C1 segment of cervical spinal cord (tissue), 14 donors: ENCODE measurements at regions not wholly inside any gene's neighbourhood (a gene's known extent, or its start where the extent isn't known, plus 50 kb on each side); places are given as distances from the start of the nearest gene placed in this dataset.

ENCODE experiments used
- DNase-seq, 14 donors: peaks; one replicate each; lab custom pipeline; 2025; lab: John Stamatoyannopoulos, UW

- no peak for DNase-seq
These were observed 1474.2 kb upstream of the CELF4 start for GRCh38 chr18:39039813-39040212.

DNA sequence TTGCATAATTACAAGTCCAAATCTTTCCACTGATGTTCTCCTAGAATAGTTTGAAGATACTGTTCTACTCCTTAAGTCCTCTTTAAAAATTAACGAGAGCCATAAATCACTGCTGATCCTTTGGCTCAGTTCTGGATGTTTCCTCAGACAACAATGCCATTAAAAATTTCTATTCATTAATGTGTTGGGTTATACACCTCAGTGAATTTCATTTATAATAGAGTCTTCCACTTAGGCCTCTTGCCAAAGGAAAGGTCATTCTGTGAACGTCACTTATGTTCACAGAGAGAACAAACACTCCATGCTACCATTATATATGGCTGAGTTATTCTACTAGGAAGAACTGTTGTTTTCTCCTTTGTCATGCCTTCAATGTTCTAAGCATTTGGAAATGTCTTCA is 1472.3 kb upstream of the CELF4 start:
- no peak for DNase-seq

- DNase-seq: no peak
These were observed 1467.7 kb upstream of the CELF4 start for GRCh38 chr18:39033312-39033711.

DNA sequence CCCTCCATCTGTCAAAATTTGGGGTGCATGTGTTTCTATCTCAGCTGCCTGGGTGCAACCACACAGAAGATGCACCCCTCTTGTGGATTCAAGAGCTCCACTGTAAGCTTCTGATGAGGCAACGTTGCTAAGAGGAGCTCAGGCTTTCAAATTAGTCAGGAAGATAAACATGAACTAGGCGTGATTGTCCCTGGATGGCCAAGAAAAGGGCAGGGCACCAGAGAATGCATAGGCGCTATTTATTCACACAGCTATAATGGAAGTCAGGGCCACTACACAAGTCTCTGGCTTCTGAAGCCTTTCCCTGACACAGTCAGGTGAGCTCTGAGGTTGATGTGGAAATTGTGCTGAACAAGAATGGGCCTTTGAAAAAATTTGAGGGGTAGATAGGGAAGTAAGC is 1466.0 kb upstream of the CELF4 start:
- no peak for DNase-seq

DNA sequence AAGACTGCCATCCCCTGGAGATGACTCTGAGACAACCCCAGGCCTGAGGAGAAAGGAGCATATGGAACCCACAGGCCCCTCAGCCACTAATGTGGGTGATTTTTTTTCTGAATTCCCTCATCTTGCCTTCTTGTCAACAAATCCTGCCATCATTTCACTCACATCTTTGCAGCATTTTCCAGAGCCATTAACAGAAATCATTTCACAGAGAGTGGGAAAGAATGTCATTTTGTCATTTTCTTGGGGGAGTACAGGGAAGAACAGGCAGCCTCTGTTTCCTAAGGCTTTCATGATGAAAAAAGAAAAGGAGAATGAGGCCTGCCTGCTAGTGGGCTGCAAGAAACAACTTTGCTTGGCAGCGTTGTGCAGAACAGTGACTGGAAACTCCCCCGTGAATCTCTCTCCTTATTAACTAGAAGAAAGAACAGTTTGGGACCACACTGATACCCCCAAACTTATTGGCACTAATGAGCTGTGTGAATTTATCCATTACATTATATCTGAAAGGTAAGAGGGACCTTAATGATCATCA is 1464.6 kb upstream of the CELF4 start:
- DNase-seq: no peak

GRCh38 chr18:39025531-39025930 is 1459.9 kb upstream of the CELF4 start:
- DNase-seq: no peak

DNA sequence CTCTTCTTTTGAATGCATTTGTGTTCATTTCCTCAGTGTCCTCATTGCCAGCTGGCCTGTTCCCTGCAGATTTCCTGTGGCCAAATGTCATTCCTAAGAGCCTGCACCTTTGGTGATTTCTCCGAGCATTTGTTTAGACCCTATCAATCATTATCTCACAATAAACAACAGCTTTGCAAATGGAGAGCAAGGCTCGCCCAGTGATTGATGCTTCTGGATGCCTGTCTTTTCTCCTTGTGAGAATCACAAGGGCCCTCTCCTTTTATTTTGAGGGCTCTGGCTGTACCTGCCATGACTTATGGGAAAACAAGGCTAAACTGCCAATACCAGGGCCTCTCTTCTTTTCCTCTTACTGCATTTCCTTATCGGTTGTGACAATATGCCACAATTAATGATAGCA is 1454.4 kb upstream of the CELF4 start:
- DNase-seq: no peak

DNA sequence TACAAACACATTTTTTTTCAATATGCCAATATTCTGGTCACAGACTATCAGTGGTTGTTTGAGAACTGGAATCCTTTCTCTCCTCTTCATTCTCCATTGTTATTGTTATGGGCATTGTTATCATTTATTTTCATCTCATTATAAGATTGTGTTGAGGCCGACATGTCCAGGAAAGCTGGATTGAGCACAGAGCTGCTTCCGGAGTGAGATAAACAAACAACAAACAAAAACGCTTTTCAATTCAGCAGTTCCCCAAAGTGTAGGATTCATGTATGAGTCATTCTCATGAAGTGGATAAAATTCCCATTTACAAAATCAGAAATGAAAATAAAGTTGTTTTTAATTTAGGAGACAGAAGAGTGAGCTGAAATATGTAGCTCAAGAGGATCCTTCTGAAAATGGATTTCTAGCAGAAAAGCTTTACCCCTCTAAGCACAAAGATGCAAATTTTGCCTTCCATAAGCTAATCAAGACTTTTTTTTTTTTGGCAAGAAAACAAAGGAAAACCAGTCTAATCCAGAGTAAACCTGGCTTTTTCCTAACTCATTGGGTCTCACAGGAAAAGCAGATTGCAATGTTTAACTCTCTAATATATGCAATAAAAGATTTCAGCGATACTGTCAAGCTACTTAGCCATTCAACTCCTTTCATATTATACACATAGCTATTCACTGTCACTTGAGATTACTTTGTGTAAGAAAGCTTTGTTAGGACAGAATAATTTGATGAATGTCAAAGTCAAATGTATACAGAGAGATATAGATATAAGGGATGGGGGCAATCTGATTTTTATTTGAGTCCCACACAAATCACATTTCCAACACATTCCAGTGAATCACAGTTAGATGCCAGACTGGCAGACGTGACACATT is 1441.7 kb upstream of the CELF4 start:
- DNase-seq: no peak

- no peak for DNase-seq
These were observed 1430.5 kb upstream of the CELF4 start for GRCh38 chr18:38996056-38996455.

GRCh38 chr18:38993342-38993741 is 1427.7 kb upstream of the CELF4 start:
- DNase-seq: no peak

GRCh38 chr18:38984968-38985367 is 1419.4 kb upstream of the CELF4 start:
- DNase-seq: no peak

DNA sequence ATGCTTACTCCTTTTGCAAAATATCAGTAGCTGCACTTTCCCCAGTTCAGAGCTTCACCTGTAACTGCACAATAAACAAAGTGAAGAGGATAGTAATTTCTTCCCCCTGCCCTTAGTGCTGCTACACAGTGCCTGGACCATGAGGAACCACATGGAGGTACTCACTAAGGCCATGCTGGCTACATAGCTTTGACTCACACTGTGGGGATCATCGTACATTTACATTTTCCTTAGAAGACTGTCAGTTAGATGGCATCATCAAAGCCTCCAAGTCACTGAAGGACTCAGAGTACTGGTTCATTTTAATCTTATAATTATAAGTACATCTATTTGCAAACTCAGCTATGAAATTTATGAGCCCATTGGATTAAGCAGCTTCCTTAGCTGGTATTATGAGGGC is 1416.5 kb upstream of the CELF4 start:
- no peak for DNase-seq

DNA sequence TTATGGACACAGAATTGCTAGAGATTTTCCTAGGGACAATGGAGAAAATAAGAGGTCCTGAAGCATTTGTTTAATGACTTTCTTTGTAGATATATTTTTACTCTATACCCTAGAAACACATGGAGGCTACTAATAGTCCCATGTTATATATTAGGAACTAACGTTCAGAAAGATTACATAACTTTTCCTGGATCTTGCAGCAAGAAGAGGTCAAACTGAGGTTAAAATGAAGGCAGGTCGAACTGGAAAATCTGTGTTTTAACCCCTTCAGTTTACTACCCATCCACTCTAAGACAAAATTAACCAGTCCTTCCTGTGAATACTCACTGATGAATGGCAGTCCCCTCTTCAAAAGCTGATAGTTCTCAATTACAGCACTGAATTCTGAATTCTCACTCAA is 1415.8 kb upstream of the CELF4 start:
- DNase-seq: no peak

DNA sequence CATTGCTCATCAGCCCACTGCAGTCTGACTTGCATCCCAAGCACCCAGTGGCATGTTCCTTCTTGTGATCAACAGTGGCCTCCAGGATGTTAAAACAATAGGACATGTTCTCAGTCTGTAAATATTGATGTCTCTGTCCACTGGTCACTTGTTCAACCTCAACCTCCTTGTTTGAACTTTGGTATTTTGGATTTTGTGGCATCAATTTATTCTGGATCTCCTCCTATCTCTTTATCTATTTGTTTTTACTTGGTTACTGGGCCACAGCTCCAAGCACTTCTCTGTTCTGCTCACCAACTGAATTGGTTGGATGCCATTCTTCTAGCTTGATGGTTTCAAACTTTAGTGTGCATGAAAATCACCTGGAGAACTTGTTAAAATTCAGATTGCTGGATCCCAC is 1414.8 kb upstream of the CELF4 start:
- no peak for DNase-seq

- no peak for DNase-seq
These were observed 1407.0 kb upstream of the CELF4 start for GRCh38 chr18:38972571-38972970.

GRCh38 chr18:38971881-38972280 is 1406.3 kb upstream of the CELF4 start:
- no peak for DNase-seq

DNA sequence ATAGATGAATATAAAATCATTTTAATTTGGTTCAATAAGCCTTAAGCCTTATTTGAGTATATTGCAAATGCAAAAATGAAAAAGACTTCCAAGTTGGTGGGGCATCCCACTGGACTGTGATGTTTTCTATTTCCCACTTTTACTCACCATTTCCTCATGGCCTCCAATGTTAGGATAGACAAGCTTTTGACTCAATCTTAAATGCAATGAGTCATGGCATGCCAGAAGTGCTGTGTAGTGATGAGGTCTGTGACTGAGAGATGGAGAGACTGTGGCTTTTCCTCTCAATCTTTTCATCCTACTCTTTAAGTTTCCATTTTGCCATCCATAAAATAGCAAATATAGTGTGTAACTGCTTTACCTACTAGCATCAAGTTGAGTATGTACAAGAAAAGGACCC is 1401.2 kb upstream of the CELF4 start:
- DNase-seq: no peak

DNA sequence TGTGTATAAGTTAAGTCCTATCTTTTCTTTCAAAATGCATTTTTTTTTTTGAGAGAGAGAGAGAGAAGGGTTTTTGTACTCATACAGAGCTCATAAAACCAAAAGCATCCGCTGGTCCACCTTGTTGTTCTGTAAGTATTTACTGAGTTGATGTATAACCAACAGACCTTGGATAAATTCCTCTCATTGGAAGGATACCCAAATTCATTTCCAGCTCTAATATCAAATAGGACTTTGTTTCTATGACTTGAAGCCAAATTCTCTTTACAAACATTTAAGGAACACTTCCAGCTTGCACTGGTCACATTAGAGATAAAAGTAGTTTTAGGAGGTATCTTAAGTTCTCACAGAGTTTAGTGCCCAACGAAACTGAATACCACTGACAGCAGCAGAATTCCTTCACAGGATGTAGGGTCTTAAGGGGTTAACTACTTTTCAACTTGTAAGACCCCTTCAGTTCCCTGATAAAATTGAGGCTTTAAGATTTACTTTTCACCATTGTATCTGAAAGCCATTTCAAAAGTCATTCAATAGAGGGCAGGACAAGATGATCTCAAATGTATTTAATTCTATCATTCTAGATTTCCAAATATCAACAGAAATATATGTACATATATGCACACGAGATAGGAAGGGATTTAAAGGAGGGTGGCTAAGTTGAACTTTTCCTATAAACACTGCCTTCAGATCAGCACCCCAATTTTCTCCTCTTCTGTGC is 1398.5 kb upstream of the CELF4 start:
- DNase-seq: no peak

- no peak for DNase-seq
These were observed 1396.3 kb upstream of the CELF4 start for GRCh38 chr18:38961880-38962279.

GRCh38 chr18:38957736-38958135 is 1392.1 kb upstream of the CELF4 start:
- no peak for DNase-seq

DNA sequence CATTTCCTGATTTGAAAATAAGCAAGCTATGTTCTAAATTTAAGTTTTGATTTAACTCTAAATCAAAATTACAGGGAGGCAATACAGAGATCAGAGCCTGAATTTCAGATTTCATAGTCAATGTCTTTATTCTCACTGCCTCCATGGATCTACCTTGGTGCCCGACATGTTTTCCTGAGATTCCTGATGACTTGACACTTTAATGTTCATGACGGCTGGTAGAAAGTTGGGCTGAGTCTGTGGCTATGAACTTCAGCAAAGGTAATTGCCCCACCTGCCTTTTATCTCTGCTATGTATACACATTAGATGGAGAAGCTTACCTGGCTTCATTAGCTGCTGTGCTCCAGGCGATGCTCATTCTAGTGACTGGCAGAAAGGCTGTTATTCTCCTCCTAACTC is 1390.5 kb upstream of the CELF4 start:
- DNase-seq: no peak

DNA sequence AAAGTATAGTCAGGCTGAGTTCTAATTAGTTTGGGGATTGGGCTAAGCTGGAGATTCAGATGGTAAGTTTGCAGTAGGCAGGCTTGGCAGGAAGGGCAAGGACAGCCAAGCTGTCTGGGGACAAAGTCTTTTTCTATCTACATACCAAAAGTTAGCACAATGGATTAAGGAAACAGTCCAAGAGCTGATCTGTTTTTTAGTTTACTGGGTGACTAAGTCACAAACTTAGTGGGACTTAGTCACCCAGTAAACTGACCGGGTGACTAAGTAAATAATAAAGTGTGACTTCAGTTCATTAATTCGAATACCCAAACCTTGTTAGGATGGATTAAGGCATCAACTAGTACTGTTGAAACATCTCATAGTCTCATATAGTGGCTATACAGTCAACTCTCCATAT is 1386.0 kb upstream of the CELF4 start:
- DNase-seq: no peak

GRCh38 chr18:38948436-38948835 is 1382.8 kb upstream of the CELF4 start:
- no peak for DNase-seq
